ENCODE measurements at regions not wholly inside any gene's neighbourhood (a gene's known extent, or its start where the extent isn't known, plus 50 kb on each side); places are given as distances from the start of the nearest gene placed in this dataset.

- CTCF ChIA-PET: no interaction called here
- no peaks in the 10 kb centered on the region for H3K9me3 ChIP-seq (replicated peaks; ENCODE audit: control insufficient read depth, insufficient read depth, low read length)
- no peak overlapping the region for H3K27ac ChIP-seq (ENCODE audit: control insufficient read depth, insufficient read depth)
- ATAC-seq (no peak), FAIRE-seq (no peak), DNase-seq (ENCODE audit: low read depth, low spot score) (no peak)
- no peaks in the 10 kb centered on the region for H4K20me1 ChIP-seq (ENCODE audit: control insufficient read depth, insufficient read depth)
- RAD21 ChIA-PET (ENCODE audit: unreplicated experiment): no interaction called here
- H3K4me1 ChIP-seq (ENCODE audit: control insufficient read depth, insufficient read depth, low read length): no peaks in the 10 kb centered on the region
- WGBS (ENCODE audit: insufficient coverage, insufficient replicate concordance, low lambda C conversion rate, missing lambda C conversion rate): 38% methylated on average over 17 of the region's 17 CpGs
- H3K79me2 ChIP-seq (ENCODE audit: control insufficient read depth, insufficient read depth, low read length): no peaks in the 10 kb centered on the region
- no peaks in the 10 kb centered on the region; a peak in 1 of 4 replicates for H3K27me3 ChIP-seq (replicated peaks in 1 of 2; ENCODE audit: control insufficient read depth in 2 of 2, insufficient read depth in 2 of 2, low read length in 1 of 2)
- intact Hi-C loops (cut with micrococcal nuclease; ENCODE audit: unreplicated experiment) (no loop called here), in situ Hi-C loops (cut with MboI) (no loop called here)
- H3K4me2 ChIP-seq (ENCODE audit: control insufficient read depth, insufficient read depth): no peak overlapping the region
- H3K4me3 ChIP-seq: no peak overlapping the region
- H2AFZ ChIP-seq (ENCODE audit: control insufficient read depth, low read depth, low read length): no peak overlapping the region
- SMC1A ChIA-PET (ENCODE audit: uncharacterized antibody, unreplicated experiment): no interaction called here
- no peak for TF ChIP-seq NFXL1 (IDR thresholded peaks at IDR 0.05; ENCODE audit: borderline replicate concordance)
- TF ChIP-seq CREB1 (IDR thresholded peaks at IDR 0.05; ENCODE audit: low read depth): no peak
- TF ChIP-seq ZNF207 (IDR thresholded peaks at IDR 0.05; ENCODE audit: borderline replicate concordance): no peak
- H3K36me3 ChIP-seq (ENCODE audit: control insufficient read depth in 2 of 2, insufficient read depth in 2 of 2, low read length in 1 of 2): no peaks in the 10 kb centered on the region
- no peak overlapping the region for H3K9ac ChIP-seq (ENCODE audit: control insufficient read depth, insufficient read depth, low read length)
- BruUV-seq (replicated peaks): no TSS peak
- POLR2A ChIA-PET: no interaction called here
Measured at GRCh38 chr19:30245401-30246039, 126.7 kb upstream of the ZNF536 start.

- Histone ChIP-seq H4K20me1 (ENCODE audit: control insufficient read depth, insufficient read depth) (no peaks in the 10 kb centered on the region), H3K9me3 (replicated peaks; ENCODE audit: control insufficient read depth, insufficient read depth, low read length) (no peaks in the 10 kb centered on the region), H3K27ac (ENCODE audit: control insufficient read depth, insufficient read depth) (no peak overlapping the region), H3K9ac (ENCODE audit: control insufficient read depth, insufficient read depth, low read length) (no peak overlapping the region), H3K79me2 (ENCODE audit: control insufficient read depth, insufficient read depth, low read length) (no peaks in the 10 kb centered on the region), H3K4me3 (no peak overlapping the region), H3K4me1 (ENCODE audit: control insufficient read depth, insufficient read depth, low read length) (no peaks in the 10 kb centered on the region), H2AFZ (ENCODE audit: control insufficient read depth, low read depth, low read length) (no peak overlapping the region), H3K4me2 (ENCODE audit: control insufficient read depth, insufficient read depth) (no peak overlapping the region), H3K36me3 (ENCODE audit: control insufficient read depth in 2 of 2, insufficient read depth in 2 of 2, low read length in 1 of 2) (no peaks in the 10 kb centered on the region), H3K27me3 (replicated peaks in 1 of 2; ENCODE audit: control insufficient read depth in 2 of 2, insufficient read depth in 2 of 2, low read length in 1 of 2) (no peaks in the 10 kb centered on the region)
- intact Hi-C loops (cut with micrococcal nuclease; ENCODE audit: unreplicated experiment) (no loop called here), in situ Hi-C loops (cut with MboI) (no loop called here)
- 38% methylated on average over 4 of the region's 4 CpGs for WGBS (ENCODE audit: insufficient coverage, insufficient replicate concordance, low lambda C conversion rate, missing lambda C conversion rate)
- ChIA-PET RAD21 (ENCODE audit: unreplicated experiment) (no interaction called here), POLR2A (no interaction called here), SMC1A (ENCODE audit: uncharacterized antibody, unreplicated experiment) (no interaction called here), CTCF (no interaction called here)
- FAIRE-seq (no peak), ATAC-seq (no peak), DNase-seq (ENCODE audit: low read depth, low spot score) (no peak)
- BruUV-seq (replicated peaks): no TSS peak
- TF ChIP-seq MTA3 (IDR thresholded peaks at IDR 0.05; ENCODE audit: borderline replicate concordance, low read length): no peak
Measured at GRCh38 chr19:30249911-30250310, 122.3 kb upstream of the ZNF536 start.
